ENCODE measurements at regions not wholly inside any gene's neighbourhood (a gene's known extent, or its start where the extent isn't known, plus 50 kb on each side); places are given as distances from the start of the nearest gene placed in this dataset.

GRCh38 chr2:200168641-200169555, 137.6 kb upstream of the SPATS2L start:
- TF ChIP-seq POLR2AphosphoS5 (IDR thresholded peaks at IDR 0.05; ENCODE audit: low read depth) (no peak), GABPA (IDR thresholded peaks at IDR 0.05; ENCODE audit: low read depth) (no peak), CTCF (IDR thresholded peaks at IDR 0.05; ENCODE audit: insufficient read depth, low read length) (no peak), SPI1 (IDR thresholded peaks at IDR 0.05; ENCODE audit: borderline replicate concordance, low read depth) (no peak), REST (IDR thresholded peaks at IDR 0.05; ENCODE audit: insufficient replicate concordance, low read depth) (no peak)
- no peak for DNase-seq (ENCODE audit: low read depth in 1 of 2, low spot score in 1 of 2)
- H3K27me3 ChIP-seq (ENCODE audit: insufficient read depth, poor library complexity, severe bottlenecking): no peaks in the 10 kb centered on the region
- no peak overlapping the region for H3K27ac ChIP-seq (replicated peaks)
- H3K4me3 ChIP-seq (replicated peaks; ENCODE audit: insufficient read depth, low read length): no peak overlapping the region

GRCh38 chr2:200170221-200170620, 136.3 kb upstream of the SPATS2L start:
- H3K4me3 ChIP-seq (replicated peaks; ENCODE audit: insufficient read depth, low read length): no peak overlapping the region
- no peak for DNase-seq (ENCODE audit: low read depth in 1 of 2, low spot score in 1 of 2)
- no peak overlapping the region for H3K27ac ChIP-seq (replicated peaks)
- TF ChIP-seq CTCF (IDR thresholded peaks at IDR 0.05; ENCODE audit: insufficient read depth, low read length): no peak
- no peak for TF ChIP-seq POLR2AphosphoS5 (IDR thresholded peaks at IDR 0.05; ENCODE audit: low read depth)
- no peak for TF ChIP-seq GABPA (IDR thresholded peaks at IDR 0.05; ENCODE audit: low read depth)
- TF ChIP-seq REST (IDR thresholded peaks at IDR 0.05; ENCODE audit: insufficient replicate concordance, low read depth): no peak
- no peak for TF ChIP-seq SPI1 (IDR thresholded peaks at IDR 0.05; ENCODE audit: borderline replicate concordance, low read depth)
- H3K27me3 ChIP-seq (ENCODE audit: insufficient read depth, poor library complexity, severe bottlenecking): no peaks in the 10 kb centered on the region

- DNase-seq (ENCODE audit: low read depth in 1 of 2, low spot score in 1 of 2): no peak
- Histone ChIP-seq H3K27me3 (ENCODE audit: insufficient read depth, poor library complexity, severe bottlenecking) (no peaks in the 10 kb centered on the region), H3K4me3 (replicated peaks; ENCODE audit: insufficient read depth, low read length) (no peak overlapping the region), H3K27ac (replicated peaks) (no peak overlapping the region)
- no peak for TF ChIP-seq REST (IDR thresholded peaks at IDR 0.05; ENCODE audit: insufficient replicate concordance, low read depth)
- no peak for TF ChIP-seq GABPA (IDR thresholded peaks at IDR 0.05; ENCODE audit: low read depth)
- TF ChIP-seq CTCF (IDR thresholded peaks at IDR 0.05; ENCODE audit: insufficient read depth, low read length): no peak
- no peak for TF ChIP-seq SPI1 (IDR thresholded peaks at IDR 0.05; ENCODE audit: borderline replicate concordance, low read depth)
- no peak for TF ChIP-seq POLR2AphosphoS5 (IDR thresholded peaks at IDR 0.05; ENCODE audit: low read depth)
Measured at GRCh38 chr2:200171731-200172482, 134.6 kb upstream of the SPATS2L start.

Data from HL-60 (cell line).